MCF 10A (cell line): ENCODE measurements at regions not wholly inside any gene's neighbourhood (a gene's known extent, or its start where the extent isn't known, plus 50 kb on each side); places are given as distances from the start of the nearest gene placed in this dataset.

Source experiments
- BruUV-seq: library from RNA; stranded (reverse); fragments of 400-500 nt; replicated peaks from 2 replicates; lab custom pipeline; 2021; lab: Mats Ljungman, UMichigan
- CTCF ChIA-PET: fragments of 300-600 bp; sonication (Branson Sonifier 250); formaldehyde crosslinking; extraction: SDS; loops from one replicate; lab custom pipeline; 2021; ENCODE audit warnings: antibody characterized with exemption, inconsistent platforms; lab: Yijun Ruan, JAX
- POLR2A ChIA-PET: fragments of 300-600, 350-650 bp; sonication (Branson Sonifier 250); formaldehyde crosslinking; extraction: SDS; loops from one replicate; lab custom pipeline; 2020; ENCODE audit warnings: antibody characterized with exemption, inconsistent platforms; lab: Yijun Ruan, JAX
- DNase-seq: peaks from one replicate; pipeline ENCODE4 v3.0.0-alpha.2; 2018; ENCODE audit not compliant: unreplicated experiment
- H3K27ac Mint-ChIP-seq: one replicate; pipeline ENCODE4 v1.8.0; 2022; ENCODE audit warnings: mild to moderate bottlenecking, low read depth, mixed read lengths; ENCODE audit not compliant: unreplicated experiment
- H3K27me3 Mint-ChIP-seq: one replicate; pipeline ENCODE4 v1.8.0; 2022; ENCODE audit warnings: mixed read lengths; ENCODE audit not compliant: insufficient read depth, unreplicated experiment
- H3K36me3 Mint-ChIP-seq: one replicate; pipeline ENCODE4 v1.8.0; 2022; ENCODE audit warnings: mild to moderate bottlenecking, moderate library complexity, mixed read lengths; ENCODE audit not compliant: insufficient read depth, unreplicated experiment
- H3K4me1 Mint-ChIP-seq: one replicate; pipeline ENCODE4 v1.8.0; 2022; ENCODE audit warnings: mixed read lengths; ENCODE audit not compliant: insufficient read depth, unreplicated experiment
- H3K4me3 Mint-ChIP-seq: one replicate; pipeline ENCODE4 v1.8.0; 2022; ENCODE audit warnings: mild to moderate bottlenecking, moderate library complexity, mixed read lengths; ENCODE audit not compliant: unreplicated experiment
- H3K9me3 Mint-ChIP-seq: one replicate; pipeline ENCODE4 v1.8.0; 2022; ENCODE audit warnings: mixed read lengths; ENCODE audit not compliant: unreplicated experiment
- intact Hi-C: fragments of 100-400 bp; cut with micrococcal nuclease; formaldehyde crosslinking; loops from 2 replicates; pipeline ENCODE4 v1.14.1; 2022
- TF ChIP-seq, protein P1 (sequence below): fragments of 200-600 bp; IDR thresholded peaks from one replicate; pipeline ENCODE4 v1.8.0; 2022; ENCODE audit warnings: antibody characterized with exemption, mild to moderate bottlenecking; ENCODE audit not compliant: unreplicated experiment

DNA sequence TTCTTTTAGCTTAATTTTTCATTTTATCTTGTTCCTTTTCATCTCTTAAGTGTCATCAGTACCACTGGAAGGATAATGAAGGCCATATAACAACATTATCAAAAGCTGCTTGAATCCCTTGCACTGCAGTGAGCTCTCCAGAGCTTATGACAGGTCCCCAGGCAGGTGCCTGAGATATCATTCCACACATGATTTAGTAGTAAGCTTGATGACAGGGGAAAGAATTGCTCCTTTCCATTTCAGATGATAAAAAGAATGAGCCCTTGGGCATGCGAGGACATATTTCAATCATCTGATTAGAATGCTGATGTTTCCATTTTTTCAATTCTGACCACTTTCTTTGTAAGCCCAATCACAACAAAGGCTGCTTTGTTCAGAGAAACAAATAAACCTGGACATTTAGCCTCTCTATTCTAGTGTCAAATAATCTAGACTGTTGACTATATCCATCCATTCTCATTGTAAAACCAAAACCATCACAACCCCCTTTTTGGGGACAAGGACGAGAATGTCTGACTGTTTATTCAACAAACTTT lies 567.8 kb downstream of the IGSF11 start:
- ChIA-PET POLR2A (no interaction called here), CTCF (interaction anchor here (1.4 kb wide), 1 partner anchor 22 kb away, joined by 3 read pairs; no protein-coding TSS in a partner anchor)
- no TSS peak for BruUV-seq
- TF ChIP-seq, protein P1, sequence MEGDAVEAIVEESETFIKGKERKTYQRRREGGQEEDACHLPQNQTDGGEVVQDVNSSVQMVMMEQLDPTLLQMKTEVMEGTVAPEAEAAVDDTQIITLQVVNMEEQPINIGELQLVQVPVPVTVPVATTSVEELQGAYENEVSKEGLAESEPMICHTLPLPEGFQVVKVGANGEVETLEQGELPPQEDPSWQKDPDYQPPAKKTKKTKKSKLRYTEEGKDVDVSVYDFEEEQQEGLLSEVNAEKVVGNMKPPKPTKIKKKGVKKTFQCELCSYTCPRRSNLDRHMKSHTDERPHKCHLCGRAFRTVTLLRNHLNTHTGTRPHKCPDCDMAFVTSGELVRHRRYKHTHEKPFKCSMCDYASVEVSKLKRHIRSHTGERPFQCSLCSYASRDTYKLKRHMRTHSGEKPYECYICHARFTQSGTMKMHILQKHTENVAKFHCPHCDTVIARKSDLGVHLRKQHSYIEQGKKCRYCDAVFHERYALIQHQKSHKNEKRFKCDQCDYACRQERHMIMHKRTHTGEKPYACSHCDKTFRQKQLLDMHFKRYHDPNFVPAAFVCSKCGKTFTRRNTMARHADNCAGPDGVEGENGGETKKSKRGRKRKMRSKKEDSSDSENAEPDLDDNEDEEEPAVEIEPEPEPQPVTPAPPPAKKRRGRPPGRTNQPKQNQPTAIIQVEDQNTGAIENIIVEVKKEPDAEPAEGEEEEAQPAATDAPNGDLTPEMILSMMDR, result no peak
- no peak overlapping the region for H3K4me3 Mint-ChIP-seq
- no peaks in the 10 kb centered on the region for H3K27me3 Mint-ChIP-seq
- DNase-seq, result no peak
- H3K4me1 Mint-ChIP-seq, result no peaks in the 10 kb centered on the region
- H3K36me3 Mint-ChIP-seq, result no peaks in the 10 kb centered on the region
- intact Hi-C loops, result no loop called here
- H3K27ac Mint-ChIP-seq, result no peak overlapping the region
- no peaks in the 10 kb centered on the region for H3K9me3 Mint-ChIP-seq

DNA sequence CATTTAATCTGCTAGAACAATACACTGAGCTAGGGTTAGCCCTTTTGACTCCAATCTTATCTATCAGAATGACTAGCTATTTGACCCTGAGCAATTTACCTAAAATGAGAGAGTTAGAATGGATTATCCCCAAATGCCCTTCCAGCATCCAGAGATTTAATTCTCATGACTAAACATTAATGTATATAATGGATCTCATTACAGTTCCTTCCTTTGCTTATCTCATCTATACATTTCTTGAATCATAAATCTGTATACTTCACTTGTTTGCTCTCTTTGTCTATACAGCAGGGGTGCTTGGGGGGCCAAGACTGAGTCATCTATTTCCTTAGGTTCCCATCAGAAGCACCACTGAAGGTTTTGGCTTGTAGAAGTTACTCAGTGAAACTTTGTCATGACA lies 565.8 kb downstream of the IGSF11 start:
- POLR2A ChIA-PET, result interaction anchor here (0.7 kb wide), 1 partner anchor 324 kb away, joined by 3 read pairs; no protein-coding TSS in a partner anchor
- CTCF ChIA-PET, result no interaction called here
- intact Hi-C loops, result no loop called here
- Mint-ChIP-seq H3K27me3 (no peaks in the 10 kb centered on the region), H3K27ac (no peak overlapping the region), H3K36me3 (no peaks in the 10 kb centered on the region), H3K4me3 (no peak overlapping the region), H3K9me3 (no peaks in the 10 kb centered on the region), H3K4me1 (no peaks in the 10 kb centered on the region)
- BruUV-seq, result no TSS peak
- TF ChIP-seq, protein P1, result no peak
- no peak for DNase-seq

DNA sequence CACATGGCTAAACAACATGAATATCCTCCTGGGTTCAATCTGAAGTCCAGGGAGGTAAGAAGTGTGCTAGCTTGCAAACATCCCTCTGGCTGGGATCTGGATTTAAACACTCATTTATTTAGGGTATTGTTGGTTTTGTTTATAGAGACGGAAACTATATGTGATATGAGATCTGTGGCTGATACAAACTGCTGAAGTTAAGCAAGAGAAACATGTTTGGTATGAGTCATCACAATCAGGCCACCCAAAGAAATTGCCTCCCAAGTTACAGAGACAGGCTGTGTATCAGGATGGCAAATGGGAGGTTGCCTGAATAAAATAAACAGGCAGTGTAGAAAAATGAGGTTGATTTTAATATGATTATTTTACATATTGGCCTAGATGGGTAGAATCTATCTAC lies 562.1 kb downstream of the IGSF11 start:
- intact Hi-C loops, result no loop called here
- Mint-ChIP-seq H3K9me3 (no peaks in the 10 kb centered on the region), H3K27ac (no peak overlapping the region), H3K27me3 (no peaks in the 10 kb centered on the region), H3K4me3 (no peak overlapping the region), H3K36me3 (no peaks in the 10 kb centered on the region), H3K4me1 (no peaks in the 10 kb centered on the region)
- ChIA-PET POLR2A (interaction anchor here (0.7 kb wide), 1 partner anchor 292 kb away, joined by 3 read pairs; no protein-coding TSS in a partner anchor), CTCF (interaction anchor here (1.2 kb wide), 1 partner anchor 9 kb away, joined by 3 read pairs; no protein-coding TSS in a partner anchor)
- TF ChIP-seq, protein P1, result no peak
- no TSS peak for BruUV-seq
- DNase-seq, result peak; percentile 54

DNA sequence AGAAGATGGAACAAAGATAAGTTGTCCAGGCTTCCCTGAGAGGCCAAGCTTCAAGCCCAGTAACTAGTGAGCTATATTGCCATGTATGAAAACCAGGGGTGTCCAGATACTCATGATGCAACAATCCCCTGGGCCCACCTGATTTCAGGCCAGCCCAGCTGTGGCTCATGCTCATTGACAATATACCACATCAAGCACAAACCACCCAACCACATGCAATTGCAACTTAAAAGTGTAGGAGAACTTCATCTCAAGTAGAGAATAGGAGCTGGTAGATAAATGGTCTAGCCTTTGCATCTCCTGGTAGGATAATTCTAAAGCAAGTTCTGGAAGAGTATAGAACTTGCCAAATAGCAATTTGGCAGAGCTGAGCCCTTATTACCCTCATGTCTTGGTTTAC lies 561.3 kb downstream of the IGSF11 start:
- no peak for DNase-seq
- ChIA-PET POLR2A (no interaction called here), CTCF (interaction anchor here (1.2 kb wide), 1 partner anchor 8 kb away, joined by 3 read pairs; no protein-coding TSS in a partner anchor)
- Mint-ChIP-seq H3K9me3 (no peaks in the 10 kb centered on the region), H3K4me3 (no peak overlapping the region), H3K27ac (no peak overlapping the region), H3K36me3 (no peaks in the 10 kb centered on the region), H3K4me1 (no peaks in the 10 kb centered on the region), H3K27me3 (no peaks in the 10 kb centered on the region)
- intact Hi-C loops, result no loop called here
- TF ChIP-seq, protein P1, result no peak
- no TSS peak for BruUV-seq
